ENCODE measurements at regions not wholly inside any gene's neighbourhood (a gene's known extent, or its start where the extent isn't known, plus 50 kb on each side); places are given as distances from the start of the nearest gene placed in this dataset.

- TF ChIP-seq POLR2A (IDR thresholded peaks at IDR 0.05): no peak
- no peak for TF ChIP-seq CTCF (IDR thresholded peaks at IDR 0.05)
Observed at GRCh38 chr6:132972254-132972653, 157.9 kb downstream of the RPS12 start.
